ENCODE measurements at regions not wholly inside any gene's neighbourhood (a gene's known extent, or its start where the extent isn't known, plus 50 kb on each side); places are given as distances from the start of the nearest gene placed in this dataset.
"Not testable (repeated sequence)": the region's sequence is repeated elsewhere in the genome, so short reads cannot be mapped to it uniquely, and the experiment has no call there.

- no peak for DNase-seq
Measured at GRCh38 chr4:32824336-32824735, 2104.2 kb downstream of the PCDH7 start.

GRCh38 chr4:32826169-32826568 lies 2106.0 kb downstream of the PCDH7 start:
- DNase-seq: no peak

GRCh38 chr4:32830160-32830559 lies 2110.0 kb downstream of the PCDH7 start:
- DNase-seq: no peak

GRCh38 chr4:32831104-32831503 lies 2110.9 kb downstream of the PCDH7 start:
- no peak for DNase-seq

GRCh38 chr4:32840461-32841189 lies 2120.5 kb downstream of the PCDH7 start:
- no peak for DNase-seq

- DNase-seq: no peak
Measured at GRCh38 chr4:32841217-32841616, 2121.0 kb downstream of the PCDH7 start.

- no peak for DNase-seq
Measured at GRCh38 chr4:32847461-32847860, 2127.3 kb downstream of the PCDH7 start.

GRCh38 chr4:32855622-32856021 lies 2135.5 kb downstream of the PCDH7 start:
- DNase-seq: no peak

- no peak for DNase-seq
Measured at GRCh38 chr4:32858361-32858760, 2138.2 kb downstream of the PCDH7 start.

- no peak for DNase-seq
Measured at GRCh38 chr4:32858971-32859370, 2138.8 kb downstream of the PCDH7 start.

GRCh38 chr4:32864713-32865351 lies 2144.7 kb downstream of the PCDH7 start:
- DNase-seq: no peak

GRCh38 chr4:32876546-32876945 lies 2156.4 kb downstream of the PCDH7 start:
- DNase-seq: no peak

GRCh38 chr4:32879913-32880312 lies 2159.7 kb downstream of the PCDH7 start:
- DNase-seq: no peak

- DNase-seq: no peak
Measured at GRCh38 chr4:32884198-32884597, 2164.0 kb downstream of the PCDH7 start.

GRCh38 chr4:32890398-32890797 lies 2170.2 kb downstream of the PCDH7 start:
- no peak for DNase-seq

- DNase-seq: no peak
Measured at GRCh38 chr4:32909053-32909452, 2188.9 kb downstream of the PCDH7 start.

- no peak for DNase-seq
Measured at GRCh38 chr4:32909736-32910135, 2189.6 kb downstream of the PCDH7 start.

GRCh38 chr4:32917586-32917985 lies 2197.4 kb downstream of the PCDH7 start:
- no peak for DNase-seq

GRCh38 chr4:32929796-32930699 lies 2209.9 kb downstream of the PCDH7 start:
- DNase-seq: no peak

- DNase-seq: no peak
Measured at GRCh38 chr4:32930700-32931099, 2210.5 kb downstream of the PCDH7 start.

GRCh38 chr4:32931475-32931874 lies 2211.3 kb downstream of the PCDH7 start:
- no peak for DNase-seq

- DNase-seq: no peak
Measured at GRCh38 chr4:32932156-32932555, 2212.0 kb downstream of the PCDH7 start.

GRCh38 chr4:32939222-32939621 lies 2219.1 kb downstream of the PCDH7 start:
- not testable (repeated sequence) for DNase-seq

- no peak for DNase-seq
Measured at GRCh38 chr4:32950866-32951265, 2230.7 kb downstream of the PCDH7 start.
